WI38 (cell line): ENCODE measurements at regions not wholly inside any gene's neighbourhood (a gene's known extent, or its start where the extent isn't known, plus 50 kb on each side); places are given as distances from the start of the nearest gene placed in this dataset.

Experiments used
- H3K4me3 ChIP-seq: 2 replicates; pipeline ENCODE4 v1.5.1; 2011; ENCODE audit warnings: low read depth, mild to moderate bottlenecking, control low read depth, low read length
- TF ChIP-seq, protein P1 (sequence below): IDR thresholded peaks from 2 replicates; pipeline ENCODE4 v1.5.1; 2012; ENCODE audit warnings: low read depth, mild to moderate bottlenecking, control low read depth, low read length

DNA sequence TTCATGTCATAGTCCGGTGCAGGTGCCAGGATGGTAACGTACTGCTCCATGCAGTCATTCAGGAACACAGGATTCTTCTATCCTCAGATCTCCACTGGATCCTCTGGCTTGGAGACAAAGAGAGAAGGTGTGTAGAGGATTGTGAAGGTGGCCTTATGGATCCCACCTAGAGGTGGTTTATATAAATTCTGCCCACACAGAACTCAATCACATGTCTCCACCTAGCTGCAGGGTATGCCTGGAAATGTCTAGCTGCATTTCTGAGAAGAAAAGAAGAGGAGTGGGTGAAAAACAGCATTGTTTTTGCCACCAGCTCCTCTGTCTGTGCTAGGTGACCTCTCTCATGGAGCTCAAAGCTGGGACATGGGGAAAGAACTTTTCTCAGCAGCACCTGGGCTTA, 478.7 kb downstream of the PDCD6IP start:
- no peak overlapping the region for H3K4me3 ChIP-seq
- TF ChIP-seq, protein P1, sequence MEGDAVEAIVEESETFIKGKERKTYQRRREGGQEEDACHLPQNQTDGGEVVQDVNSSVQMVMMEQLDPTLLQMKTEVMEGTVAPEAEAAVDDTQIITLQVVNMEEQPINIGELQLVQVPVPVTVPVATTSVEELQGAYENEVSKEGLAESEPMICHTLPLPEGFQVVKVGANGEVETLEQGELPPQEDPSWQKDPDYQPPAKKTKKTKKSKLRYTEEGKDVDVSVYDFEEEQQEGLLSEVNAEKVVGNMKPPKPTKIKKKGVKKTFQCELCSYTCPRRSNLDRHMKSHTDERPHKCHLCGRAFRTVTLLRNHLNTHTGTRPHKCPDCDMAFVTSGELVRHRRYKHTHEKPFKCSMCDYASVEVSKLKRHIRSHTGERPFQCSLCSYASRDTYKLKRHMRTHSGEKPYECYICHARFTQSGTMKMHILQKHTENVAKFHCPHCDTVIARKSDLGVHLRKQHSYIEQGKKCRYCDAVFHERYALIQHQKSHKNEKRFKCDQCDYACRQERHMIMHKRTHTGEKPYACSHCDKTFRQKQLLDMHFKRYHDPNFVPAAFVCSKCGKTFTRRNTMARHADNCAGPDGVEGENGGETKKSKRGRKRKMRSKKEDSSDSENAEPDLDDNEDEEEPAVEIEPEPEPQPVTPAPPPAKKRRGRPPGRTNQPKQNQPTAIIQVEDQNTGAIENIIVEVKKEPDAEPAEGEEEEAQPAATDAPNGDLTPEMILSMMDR: no peak

DNA sequence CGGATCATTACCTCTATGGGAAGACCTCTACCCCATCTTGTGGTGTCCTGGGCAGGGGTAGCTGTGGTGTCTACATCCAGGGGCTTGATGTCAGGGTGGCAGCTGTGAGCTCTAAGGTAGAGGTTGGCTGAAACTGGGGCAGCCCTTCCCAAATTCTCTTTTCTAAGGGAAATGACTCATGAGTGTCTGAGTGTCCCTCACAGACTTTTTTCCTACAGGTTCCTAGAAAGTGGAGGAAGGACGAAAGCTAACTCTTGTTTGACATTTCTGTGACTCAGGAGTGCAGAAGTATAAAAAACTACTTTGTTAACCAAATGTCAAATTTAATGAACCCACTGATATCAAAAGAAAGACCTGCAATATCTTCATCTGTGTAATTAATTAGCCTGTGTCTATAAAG, 481.5 kb downstream of the PDCD6IP start:
- H3K4me3 ChIP-seq: no peak overlapping the region
- TF ChIP-seq, protein P1: no peak

DNA sequence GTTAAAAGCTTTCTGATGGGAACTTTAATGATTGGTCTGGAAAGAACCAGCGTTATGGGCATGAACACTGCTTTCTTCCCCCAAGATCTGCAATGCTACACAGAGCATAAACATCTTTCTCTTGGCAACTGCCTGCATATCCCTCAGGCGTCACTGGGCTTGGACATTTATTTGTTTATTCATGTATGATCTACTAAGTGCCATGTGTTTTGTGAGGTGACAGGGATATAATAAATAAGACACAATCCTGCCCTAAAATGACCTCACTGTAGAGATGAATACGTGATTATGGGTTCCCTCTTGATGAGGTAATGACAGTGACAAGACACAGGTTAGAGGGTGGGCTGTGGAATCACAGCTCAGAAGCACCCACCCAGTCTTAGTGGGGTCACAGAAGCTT, 485.3 kb downstream of the PDCD6IP start:
- TF ChIP-seq, protein P1: no peak
- no peak overlapping the region for H3K4me3 ChIP-seq

DNA sequence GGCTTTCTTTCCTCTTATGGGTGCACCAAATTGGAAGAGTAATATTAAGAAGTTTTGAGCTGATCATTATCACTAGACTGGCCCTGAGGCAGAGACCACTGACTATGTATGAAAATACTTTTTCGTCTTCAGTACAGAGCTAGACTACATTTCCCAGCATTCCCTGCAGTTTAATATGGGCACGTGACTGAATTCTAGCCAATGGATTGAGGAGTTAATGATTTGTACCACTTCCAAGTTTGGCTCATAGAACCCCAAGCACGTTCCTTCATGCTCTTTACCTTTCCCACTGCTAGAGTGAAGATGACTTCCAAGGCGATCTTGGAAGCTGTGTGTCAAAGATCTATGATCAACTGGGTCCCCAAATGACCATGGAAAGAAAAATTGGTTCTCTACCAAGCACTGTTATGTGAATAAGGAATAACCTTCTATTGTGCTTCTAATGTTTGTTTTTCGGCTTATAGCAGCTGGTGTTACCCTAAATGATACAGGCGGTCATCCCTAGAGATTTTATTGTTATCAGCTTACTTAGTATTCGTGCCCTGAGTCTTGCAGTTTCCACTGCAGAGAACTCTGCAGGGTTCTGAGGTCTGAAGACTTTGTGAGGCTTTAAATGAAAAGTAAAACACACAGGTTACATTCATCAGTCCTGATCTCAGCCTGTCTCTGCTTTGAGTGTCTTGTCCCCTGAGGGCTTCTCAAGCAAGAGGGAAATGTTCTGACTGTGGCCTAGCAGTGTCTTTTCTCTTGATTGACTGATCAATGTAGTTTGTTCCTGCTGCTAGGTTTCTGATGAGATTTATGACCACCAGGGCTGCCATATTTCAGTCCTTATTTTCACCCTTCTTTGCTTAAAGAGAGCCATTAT, 486.8 kb downstream of the PDCD6IP start:
- TF ChIP-seq, protein P1: no peak
- H3K4me3 ChIP-seq: no peak overlapping the region

DNA sequence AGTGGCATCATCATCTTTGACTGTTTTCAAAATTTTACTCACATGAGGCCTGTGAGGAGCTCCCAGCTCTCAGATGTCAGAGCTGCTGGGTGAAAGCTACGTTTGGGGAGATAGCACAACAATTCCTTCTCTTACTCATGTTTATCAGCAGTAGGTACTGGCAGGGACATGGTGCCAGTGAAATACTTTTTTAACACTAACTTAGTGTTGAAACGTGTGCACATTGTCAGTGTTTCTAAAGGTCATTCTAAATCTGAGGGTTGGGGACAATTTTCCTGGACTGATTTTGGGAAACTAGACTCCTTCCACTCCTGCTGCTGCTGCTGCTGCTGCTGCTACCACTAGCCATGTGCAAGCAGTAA, 487.4 kb downstream of the PDCD6IP start:
- TF ChIP-seq, protein P1: no peak
- no peak overlapping the region for H3K4me3 ChIP-seq

DNA sequence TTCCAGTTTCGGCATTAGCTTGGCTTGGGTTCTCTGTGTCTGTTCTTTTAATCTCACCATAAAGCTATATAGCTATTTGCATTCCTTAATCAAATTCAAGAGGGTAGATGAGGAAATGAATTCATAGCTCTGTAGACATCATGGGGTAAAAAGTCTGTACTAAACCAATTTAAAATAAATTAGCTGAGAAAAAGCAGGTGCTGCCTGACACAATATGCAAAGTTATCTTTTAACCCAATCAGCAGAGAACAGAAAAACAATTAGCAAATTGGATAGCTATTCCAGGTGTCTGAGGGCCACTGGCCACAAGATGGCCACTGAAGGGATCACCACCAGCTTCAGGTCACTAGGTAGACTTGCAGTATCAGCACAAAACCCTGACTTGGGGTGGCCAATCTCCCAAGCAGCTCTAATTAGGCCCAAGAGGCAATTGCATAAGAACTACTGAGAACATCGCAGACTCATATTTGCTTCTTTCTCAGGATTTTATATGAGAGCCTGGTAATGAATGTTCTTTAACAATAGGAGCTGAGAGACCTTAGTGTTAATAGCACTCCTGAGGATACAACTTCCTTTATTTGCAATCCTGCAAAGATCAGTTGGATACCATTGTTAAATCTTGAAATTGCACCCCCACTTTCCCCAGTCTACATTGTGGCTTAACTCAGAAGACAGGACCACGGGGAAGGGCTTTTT, 494.3 kb downstream of the PDCD6IP start:
- no peak overlapping the region for H3K4me3 ChIP-seq
- TF ChIP-seq, protein P1: no peak

DNA sequence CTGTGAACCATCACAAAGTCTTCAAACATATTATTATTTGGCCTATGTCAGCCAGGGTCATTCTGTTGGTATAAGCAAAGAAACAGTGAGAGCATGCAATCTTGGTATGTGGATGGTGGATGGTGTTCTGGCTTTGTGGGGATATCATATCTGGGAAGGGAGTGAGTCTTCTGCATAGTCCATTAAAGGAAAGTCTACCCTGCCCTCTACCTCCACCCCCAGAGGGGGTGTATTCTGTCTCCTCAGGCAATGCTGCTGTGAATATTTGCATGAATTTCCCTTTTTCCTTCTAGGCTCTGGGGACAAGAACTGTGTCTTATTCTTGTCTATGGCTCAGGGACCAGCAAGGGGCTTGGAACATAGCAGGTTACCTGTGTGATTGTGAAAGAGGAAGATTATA, 495.8 kb downstream of the PDCD6IP start:
- TF ChIP-seq, protein P1: no peak
- H3K4me3 ChIP-seq: no peak overlapping the region
